ENCODE measurements at regions not wholly inside any gene's neighbourhood (a gene's known extent, or its start where the extent isn't known, plus 50 kb on each side); places are given as distances from the start of the nearest gene placed in this dataset.
"Not testable (repeated sequence)": the region's sequence is repeated elsewhere in the genome, so short reads cannot be mapped to it uniquely, and the experiment has no call there.

DNA sequence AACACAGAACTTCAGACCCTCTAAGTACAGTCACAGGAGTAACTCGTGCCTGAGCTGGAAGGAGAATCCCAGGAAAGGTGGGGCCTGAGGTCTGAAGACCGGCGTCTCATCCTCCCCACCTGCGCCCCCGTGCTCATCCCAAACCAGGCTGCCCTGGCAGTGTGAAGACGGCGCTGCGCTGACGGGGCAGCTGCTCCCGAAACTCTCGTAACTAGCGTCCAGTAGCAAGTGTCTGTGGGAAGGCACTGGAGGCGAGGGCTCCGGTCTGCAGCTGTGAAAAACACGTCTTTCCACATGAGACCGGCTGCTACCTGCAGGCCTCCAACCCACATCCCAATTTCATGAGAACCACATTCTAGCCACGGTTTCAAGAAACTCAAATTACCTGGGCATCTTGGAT is 136.6 kb upstream of the RNF32 start:
- no peak overlapping the region for H3K27ac Mint-ChIP-seq
- H3K9me3 Mint-ChIP-seq (ENCODE audit: insufficient read depth), result no peaks in the 10 kb centered on the region
- intact Hi-C loops (cut with micrococcal nuclease), result no loop called here
- H3K4me1 Mint-ChIP-seq, result no peaks in the 10 kb centered on the region
- peaks cover 0 to 2% (median 0%) of the 10 kb centered on the region in 4 experiments for H3K27me3 ChIP-seq (replicated peaks in 1 of 4; ENCODE audit: control extremely low read depth in 1 of 4, control insufficient read depth in 3 of 4, insufficient read depth in 4 of 4, low read length in 3 of 4)
- no peaks in the 10 kb centered on the region for H4K20me1 ChIP-seq (ENCODE audit: control insufficient read depth, insufficient read depth, low read length, poor library complexity, severe bottlenecking)
- no peaks in the 10 kb centered on the region for H3K36me3 ChIP-seq (replicated peaks in 1 of 2; ENCODE audit: control extremely low read depth in 1 of 2, control insufficient read depth in 1 of 2, extremely low read depth in 1 of 2, insufficient read depth in 2 of 2, low read length in 1 of 2)
- H3K4me3 ChIP-seq (ENCODE audit: control extremely low read depth in 1 of 5, extremely low read depth in 1 of 5, insufficient read depth in 1 of 5, low read depth in 2 of 5, low read length in 4 of 5), result no peak overlapping the region
- H3K9me3 ChIP-seq (ENCODE audit: control extremely low read depth in 1 of 3, control insufficient read depth in 2 of 3, insufficient read depth in 1 of 3, low read length in 2 of 3), result peaks cover 0 to 10% (median 0%) of the 10 kb centered on the region in 3 donors
- CTCF ChIA-PET, result no interaction called here
- H3K4me3 Mint-ChIP-seq, result no peak overlapping the region
- no peak overlapping the region for H3K9ac ChIP-seq (ENCODE audit: low read length)
- no peak for TF ChIP-seq EZH2 (IDR thresholded peaks at IDR 0.05; ENCODE audit: borderline replicate concordance, insufficient read depth, low read depth, low read length, poor library complexity, severe bottlenecking)
- TF ChIP-seq, protein P1, sequence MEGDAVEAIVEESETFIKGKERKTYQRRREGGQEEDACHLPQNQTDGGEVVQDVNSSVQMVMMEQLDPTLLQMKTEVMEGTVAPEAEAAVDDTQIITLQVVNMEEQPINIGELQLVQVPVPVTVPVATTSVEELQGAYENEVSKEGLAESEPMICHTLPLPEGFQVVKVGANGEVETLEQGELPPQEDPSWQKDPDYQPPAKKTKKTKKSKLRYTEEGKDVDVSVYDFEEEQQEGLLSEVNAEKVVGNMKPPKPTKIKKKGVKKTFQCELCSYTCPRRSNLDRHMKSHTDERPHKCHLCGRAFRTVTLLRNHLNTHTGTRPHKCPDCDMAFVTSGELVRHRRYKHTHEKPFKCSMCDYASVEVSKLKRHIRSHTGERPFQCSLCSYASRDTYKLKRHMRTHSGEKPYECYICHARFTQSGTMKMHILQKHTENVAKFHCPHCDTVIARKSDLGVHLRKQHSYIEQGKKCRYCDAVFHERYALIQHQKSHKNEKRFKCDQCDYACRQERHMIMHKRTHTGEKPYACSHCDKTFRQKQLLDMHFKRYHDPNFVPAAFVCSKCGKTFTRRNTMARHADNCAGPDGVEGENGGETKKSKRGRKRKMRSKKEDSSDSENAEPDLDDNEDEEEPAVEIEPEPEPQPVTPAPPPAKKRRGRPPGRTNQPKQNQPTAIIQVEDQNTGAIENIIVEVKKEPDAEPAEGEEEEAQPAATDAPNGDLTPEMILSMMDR (IDR thresholded peaks at IDR 0.05), result no peak
- H3K79me2 ChIP-seq (ENCODE audit: control insufficient read depth, insufficient read depth, low read length), result no peaks in the 10 kb centered on the region
- H2AFZ ChIP-seq (ENCODE audit: insufficient read depth, low read depth, low read length, poor library complexity, severe bottlenecking), result no peak overlapping the region
- no peak overlapping the region for H3K4me2 ChIP-seq (replicated peaks; ENCODE audit: low read depth, low read length, poor library complexity, severe bottlenecking)
- POLR2A ChIA-PET, result no interaction called here
- H3K4me1 ChIP-seq (ENCODE audit: control insufficient read depth in 2 of 2, insufficient read depth in 2 of 2, low read length in 2 of 2), result no peaks in the 10 kb centered on the region
- H3K27me3 Mint-ChIP-seq, result peaks cover 7% of the 10 kb centered on the region
- DNase-seq (no peak), ATAC-seq (ENCODE audit: low read depth) (no peak)
- WGBS (ENCODE audit: insufficient coverage), result 94% methylated on average over 17 of the region's 17 CpGs
- no peak overlapping the region for H3K27ac ChIP-seq (ENCODE audit: low read length in 2 of 2)

DNA sequence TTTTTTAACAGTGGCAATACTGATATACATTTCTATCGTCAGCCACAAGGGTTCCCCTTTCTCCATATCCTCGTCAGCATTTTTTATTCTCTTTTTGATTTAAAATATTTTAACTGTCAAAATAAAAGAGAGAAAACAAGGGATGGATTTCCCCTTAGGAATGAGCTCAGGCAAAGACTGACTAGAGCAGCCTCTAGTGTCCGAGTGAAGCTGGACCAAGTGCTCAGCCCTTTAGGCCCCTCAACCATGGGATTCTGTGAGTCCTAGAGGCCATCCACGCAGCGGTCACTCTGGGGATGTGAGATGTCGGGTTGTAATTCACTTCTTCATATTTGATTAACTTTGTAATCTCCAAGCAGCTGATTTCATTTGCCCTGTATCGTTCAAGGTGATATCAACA is 137.4 kb upstream of the RNF32 start:
- no peak overlapping the region for H3K27ac Mint-ChIP-seq
- Histone ChIP-seq H3K4me2 (replicated peaks; ENCODE audit: low read depth, low read length, poor library complexity, severe bottlenecking) (no peak overlapping the region), H3K9me3 (ENCODE audit: control extremely low read depth in 1 of 3, control insufficient read depth in 2 of 3, insufficient read depth in 1 of 3, low read length in 2 of 3) (peaks cover 0 to 10% (median 0%) of the 10 kb centered on the region in 3 donors), H3K36me3 (replicated peaks in 1 of 2; ENCODE audit: control extremely low read depth in 1 of 2, control insufficient read depth in 1 of 2, extremely low read depth in 1 of 2, insufficient read depth in 2 of 2, low read length in 1 of 2) (no peaks in the 10 kb centered on the region), H3K27ac (ENCODE audit: low read length in 2 of 2) (no peak overlapping the region), H3K9ac (ENCODE audit: low read length) (no peak overlapping the region), H4K20me1 (ENCODE audit: control insufficient read depth, insufficient read depth, low read length, poor library complexity, severe bottlenecking) (no peaks in the 10 kb centered on the region), H3K27me3 (replicated peaks in 1 of 4; ENCODE audit: control extremely low read depth in 1 of 4, control insufficient read depth in 3 of 4, insufficient read depth in 4 of 4, low read length in 3 of 4) (peaks cover 0 to 2% (median 0%) of the 10 kb centered on the region in 4 experiments), H3K4me1 (ENCODE audit: control insufficient read depth in 2 of 2, insufficient read depth in 2 of 2, low read length in 2 of 2) (no peaks in the 10 kb centered on the region), H3K4me3 (ENCODE audit: control extremely low read depth in 1 of 5, extremely low read depth in 1 of 5, insufficient read depth in 1 of 5, low read depth in 2 of 5, low read length in 4 of 5) (no peak overlapping the region), H2AFZ (ENCODE audit: insufficient read depth, low read depth, low read length, poor library complexity, severe bottlenecking) (no peak overlapping the region), H3K79me2 (ENCODE audit: control insufficient read depth, insufficient read depth, low read length) (no peaks in the 10 kb centered on the region)
- H3K27me3 Mint-ChIP-seq, result peaks cover 5% of the 10 kb centered on the region
- no peaks in the 10 kb centered on the region for H3K4me1 Mint-ChIP-seq
- no peak overlapping the region for H3K4me3 Mint-ChIP-seq
- TF ChIP-seq EZH2 (IDR thresholded peaks at IDR 0.05; ENCODE audit: borderline replicate concordance, insufficient read depth, low read depth, low read length, poor library complexity, severe bottlenecking), result no peak
- TF ChIP-seq, protein P1 (IDR thresholded peaks at IDR 0.05), result no peak
- ChIA-PET CTCF (no interaction called here), POLR2A (no interaction called here)
- no peaks in the 10 kb centered on the region for H3K9me3 Mint-ChIP-seq (ENCODE audit: insufficient read depth)
- ATAC-seq (ENCODE audit: low read depth) (no peak), DNase-seq (no peak)
- WGBS (ENCODE audit: insufficient coverage), result 89% methylated on average over 2 of the region's 7 CpGs
- intact Hi-C loops (cut with micrococcal nuclease), result no loop called here

DNA sequence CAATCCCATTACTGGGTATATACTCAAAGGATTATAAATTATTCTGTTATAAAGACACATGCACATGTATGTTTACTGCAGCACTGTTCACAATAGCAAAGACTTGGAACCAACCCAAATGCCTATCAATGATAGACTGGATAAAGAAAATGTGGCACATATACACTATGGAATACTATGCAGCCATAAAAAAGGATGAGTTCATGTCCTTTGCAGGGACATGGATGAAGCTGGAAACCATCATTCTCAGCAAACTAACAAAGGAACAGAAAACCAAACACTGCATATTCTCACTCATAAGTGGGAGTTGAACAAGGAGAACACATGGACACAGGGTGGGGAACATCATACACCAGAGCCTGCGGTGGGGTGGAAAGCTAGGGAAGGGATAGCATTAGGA is 138.8 kb upstream of the RNF32 start:
- H3K4me3 Mint-ChIP-seq; H3K27ac Mint-ChIP-seq; H2AFZ ChIP-seq (ENCODE audit: insufficient read depth, low read depth, low read length, poor library complexity, severe bottlenecking); H3K79me2 ChIP-seq (ENCODE audit: control insufficient read depth, insufficient read depth, low read length); H3K4me3 ChIP-seq (ENCODE audit: control extremely low read depth in 1 of 5, extremely low read depth in 1 of 5, insufficient read depth in 1 of 5, low read depth in 2 of 5, low read length in 4 of 5); H3K36me3 ChIP-seq (replicated peaks in 1 of 2; ENCODE audit: control extremely low read depth in 1 of 2, control insufficient read depth in 1 of 2, extremely low read depth in 1 of 2, insufficient read depth in 2 of 2, low read length in 1 of 2); intact Hi-C loops (cut with micrococcal nuclease); H3K27ac ChIP-seq (ENCODE audit: low read length in 2 of 2); H3K9ac ChIP-seq (ENCODE audit: low read length); H3K4me1 ChIP-seq (ENCODE audit: control insufficient read depth in 2 of 2, insufficient read depth in 2 of 2, low read length in 2 of 2); ATAC-seq (ENCODE audit: low read depth); H3K4me2 ChIP-seq (replicated peaks; ENCODE audit: low read depth, low read length, poor library complexity, severe bottlenecking); H3K4me1 Mint-ChIP-seq; POLR2A ChIA-PET; H3K9me3 Mint-ChIP-seq (ENCODE audit: insufficient read depth); H4K20me1 ChIP-seq (ENCODE audit: control insufficient read depth, insufficient read depth, low read length, poor library complexity, severe bottlenecking); DNase-seq; H3K27me3 ChIP-seq (replicated peaks in 1 of 4; ENCODE audit: control extremely low read depth in 1 of 4, control insufficient read depth in 3 of 4, insufficient read depth in 4 of 4, low read length in 3 of 4); CTCF ChIA-PET; H3K27me3 Mint-ChIP-seq: not testable (repeated sequence)
- no CpG with 5 or more reads among the region's 1 CpG for WGBS (ENCODE audit: insufficient coverage)
- H3K9me3 ChIP-seq (ENCODE audit: control extremely low read depth in 1 of 3, control insufficient read depth in 2 of 3, insufficient read depth in 1 of 3, low read length in 2 of 3), result peaks cover 0 to 16% (median 0%) of the 10 kb centered on the region in 3 donors

Data from B cell (primary cell).